GM21723 (cell line): ENCODE measurements at regions not wholly inside any gene's neighbourhood (a gene's known extent, or its start where the extent isn't known, plus 50 kb on each side); places are given as distances from the start of the nearest gene placed in this dataset.

Source experiments
- ATAC-seq: cut with Tn5 transposase; IDR thresholded peaks from one replicate; pipeline ENCODE4 v1.9.1; 2021; ENCODE audit warnings: mild to moderate bottlenecking, moderate library complexity; ENCODE audit not compliant: unreplicated experiment

DNA sequence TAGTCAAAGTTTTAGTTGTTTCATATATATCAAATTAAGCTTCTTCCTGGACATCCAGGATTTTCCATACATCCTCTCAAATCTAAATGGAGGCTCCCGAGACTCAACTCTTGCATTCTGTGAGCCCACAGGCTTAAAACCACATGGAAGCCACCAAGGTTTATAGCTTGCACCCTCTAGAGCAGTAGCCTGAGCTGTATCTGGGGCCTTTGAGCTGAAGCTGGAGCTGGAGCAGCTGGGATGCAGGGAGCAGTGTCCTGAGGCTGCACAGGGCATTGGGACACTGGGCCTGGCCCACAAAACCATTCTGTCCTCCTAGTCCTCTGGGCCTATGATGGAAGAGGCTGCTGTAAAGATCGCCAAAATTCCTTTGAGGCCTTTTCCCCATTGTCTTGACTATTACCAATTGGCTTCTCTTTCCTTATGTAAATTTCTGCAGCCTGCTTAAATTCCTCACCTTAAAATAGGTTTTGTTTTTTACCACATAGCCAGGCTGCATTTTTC is 151.0 kb downstream of the COX7C start:
- no peak for ATAC-seq

- ATAC-seq = no peak
Measured at GRCh38 chr5:86780018-86780417, 162.3 kb downstream of the COX7C start.

DNA sequence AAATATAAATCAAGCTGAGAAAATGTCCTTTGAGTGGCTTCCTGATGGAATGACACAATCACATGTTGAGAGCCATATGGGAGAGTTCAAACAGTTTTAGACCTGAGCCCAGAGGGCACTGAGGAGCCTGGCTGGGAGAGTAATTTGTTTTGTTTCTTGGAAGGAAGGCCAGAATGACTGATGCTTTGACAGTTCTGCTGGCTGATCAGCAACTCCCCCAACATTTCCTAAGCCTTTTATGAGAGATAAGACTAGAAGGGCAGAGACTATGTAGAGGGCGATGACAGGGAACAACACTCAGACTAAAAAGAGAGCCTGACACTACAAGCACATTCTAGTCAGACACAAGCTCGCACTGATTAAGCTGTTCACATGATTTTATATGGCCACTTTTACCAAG is 169.2 kb downstream of the COX7C start:
- ATAC-seq = no peak

DNA sequence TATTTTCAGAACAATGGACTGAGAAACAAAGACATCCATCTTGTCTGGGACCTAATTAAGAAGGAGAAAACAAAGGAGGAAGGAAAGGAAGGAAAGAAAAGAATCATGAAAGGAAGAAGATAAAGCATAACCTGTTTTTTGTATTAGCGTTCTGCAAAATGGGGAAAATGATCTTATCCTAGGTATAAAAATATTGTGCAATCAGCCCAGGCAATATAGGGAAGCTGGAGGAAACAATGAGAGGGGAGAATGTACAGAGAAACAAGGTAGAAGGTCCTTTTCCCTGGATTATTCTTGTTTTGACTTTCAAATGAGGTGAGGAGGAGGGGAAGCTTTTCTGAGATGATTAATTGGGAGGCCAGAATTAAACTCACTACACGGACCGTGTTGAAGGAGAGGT is 177.9 kb downstream of the COX7C start:
- no peak for ATAC-seq

DNA sequence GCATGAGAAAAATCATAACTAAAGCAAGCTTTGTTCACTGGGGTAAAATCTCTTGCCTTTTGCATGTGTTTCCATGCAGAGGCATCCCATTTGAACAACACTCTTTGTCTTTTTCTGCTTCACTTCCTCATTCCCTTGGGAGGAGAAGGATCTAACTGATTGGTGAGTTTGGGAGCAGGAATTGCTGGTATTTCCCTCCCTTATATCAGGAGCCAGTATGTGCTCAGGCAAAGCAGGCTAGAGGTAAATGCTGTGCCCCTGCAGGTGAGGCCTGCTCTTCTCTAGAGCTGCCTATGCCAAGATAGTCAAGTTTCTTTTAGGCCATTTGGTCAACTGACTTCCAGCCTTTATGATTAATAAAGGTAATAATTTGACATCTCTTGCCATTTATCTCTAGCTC is 179.9 kb downstream of the COX7C start:
- ATAC-seq = no peak

DNA sequence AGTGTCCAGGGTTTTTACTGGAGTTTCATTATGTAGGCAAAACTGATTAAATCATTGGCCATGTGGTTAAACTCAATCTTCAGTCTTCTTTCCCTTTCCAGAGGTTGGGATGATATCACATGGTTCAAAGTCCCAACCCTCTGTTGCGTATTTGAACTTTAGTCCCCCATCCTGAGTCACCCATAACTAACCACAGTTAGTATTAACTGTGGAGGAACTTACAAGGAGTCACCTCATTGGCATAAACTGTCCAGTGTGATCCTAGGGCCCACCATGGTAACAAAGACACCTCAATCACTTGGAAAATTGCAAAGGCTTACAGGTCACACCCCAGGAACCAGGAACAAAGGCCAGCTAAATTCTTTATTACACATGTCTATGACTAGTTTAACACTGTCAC is 188.5 kb downstream of the COX7C start:
- no peak for ATAC-seq

DNA sequence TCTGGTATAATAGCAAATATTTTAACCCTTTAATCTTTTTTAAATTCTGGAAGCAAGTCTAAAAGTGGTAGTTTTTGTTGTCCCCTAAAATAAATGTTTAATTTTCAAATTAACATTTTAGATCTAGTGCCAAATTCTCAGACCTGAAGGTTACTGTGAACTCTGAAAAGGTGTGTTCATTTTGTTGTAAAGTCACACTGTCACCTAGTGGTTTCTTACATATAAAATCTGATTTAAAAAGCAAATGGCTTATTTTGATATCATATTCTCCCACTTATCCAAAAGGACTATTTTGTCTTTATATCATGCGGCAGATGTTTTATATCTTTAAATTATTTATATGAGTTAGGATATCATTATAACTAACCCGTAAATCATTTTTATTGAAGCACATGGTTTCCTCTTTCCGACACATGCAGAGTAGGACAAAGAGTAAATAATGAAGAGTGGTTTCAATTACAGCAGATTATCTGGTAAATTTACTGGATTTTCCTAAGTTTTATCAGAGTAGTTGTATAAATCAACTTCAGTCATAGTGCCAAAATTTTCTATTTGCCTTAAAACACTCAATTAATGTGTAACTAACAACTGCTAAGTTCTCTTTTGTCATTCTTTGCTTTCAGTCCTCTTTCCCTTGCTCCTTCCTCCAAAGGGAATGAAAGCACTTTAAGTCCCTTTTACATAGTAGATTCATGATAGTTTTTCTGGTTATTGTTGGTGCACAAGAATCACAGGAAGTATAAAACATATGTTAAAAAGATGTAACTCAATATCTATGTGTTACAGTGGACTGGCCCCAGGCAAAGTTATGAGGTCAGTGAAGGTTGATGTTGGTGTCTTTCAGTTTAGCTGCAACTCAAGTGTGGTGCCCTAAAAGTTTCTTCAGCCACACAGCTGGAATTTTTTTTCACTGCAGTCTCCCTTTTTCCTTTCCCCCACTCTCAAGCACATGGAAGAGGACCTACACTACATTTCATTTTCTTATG is 189.6 kb downstream of the COX7C start:
- no peak for ATAC-seq

DNA sequence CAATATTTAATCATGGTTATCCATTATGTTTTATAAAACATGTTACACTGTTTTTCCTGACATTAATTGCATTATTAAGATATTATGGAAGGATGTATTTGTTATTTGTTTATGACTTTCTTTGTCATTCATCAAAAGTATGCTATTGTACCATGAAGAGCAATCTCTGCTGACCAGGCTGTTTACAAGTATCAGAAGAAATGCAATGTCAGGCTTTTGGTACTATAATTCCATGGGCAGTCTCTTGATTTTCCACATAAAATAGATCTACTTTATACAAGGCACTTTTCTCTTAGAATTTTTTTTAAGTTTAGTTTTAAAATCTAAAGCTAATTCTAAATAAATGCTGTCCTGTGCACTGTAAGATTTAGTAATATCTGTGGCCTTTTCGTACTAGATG is 196.6 kb downstream of the COX7C start:
- ATAC-seq = no peak

- no peak for ATAC-seq
Measured at GRCh38 chr5:86814907-86815306, 197.2 kb downstream of the COX7C start.

GRCh38 chr5:86824637-86825036 is 206.9 kb downstream of the COX7C start:
- ATAC-seq = no peak

DNA sequence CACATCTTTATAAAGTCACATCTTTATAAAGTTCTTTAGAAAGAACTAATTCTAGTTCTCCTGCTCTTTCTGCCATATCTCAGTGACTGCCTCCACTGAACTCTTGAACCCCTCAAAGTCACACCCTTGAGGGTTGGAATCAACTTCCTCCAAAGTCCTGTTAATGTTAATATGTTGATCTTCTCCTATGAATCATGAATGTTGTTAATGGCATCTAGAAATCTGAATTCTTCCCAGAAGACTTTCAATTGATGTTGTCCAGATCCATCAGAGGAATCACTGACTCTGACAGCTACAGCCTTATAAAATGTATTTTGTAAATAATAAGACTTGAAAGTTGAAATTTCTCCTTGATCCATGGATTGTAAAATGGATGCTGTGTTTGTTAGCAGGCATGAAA is 213.4 kb downstream of the COX7C start:
- no peak for ATAC-seq

- no peak for ATAC-seq
Measured at GRCh38 chr5:86833868-86834267, 216.1 kb downstream of the COX7C start.

DNA sequence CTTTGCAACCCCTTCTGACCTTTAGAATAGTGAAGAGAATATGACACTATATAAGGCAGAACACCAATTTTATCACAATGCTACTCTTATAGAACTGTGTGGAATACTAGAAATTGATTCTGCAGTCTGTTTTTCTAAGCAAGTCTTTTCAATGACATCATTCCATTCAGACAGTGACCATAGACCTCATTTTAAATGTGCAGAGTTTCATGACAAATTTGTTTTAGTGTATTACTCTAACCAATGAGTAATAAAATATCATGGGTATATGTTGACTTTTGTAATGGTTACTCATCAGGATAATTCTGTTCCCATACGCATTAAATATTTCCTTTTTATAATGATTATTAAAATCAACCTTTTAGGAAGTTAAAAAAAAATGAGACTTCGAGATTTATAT is 219.9 kb downstream of the COX7C start:
- no peak for ATAC-seq

GRCh38 chr5:86838083-86838482 is 220.3 kb downstream of the COX7C start:
- ATAC-seq = no peak

- ATAC-seq = no peak
Measured at GRCh38 chr5:86841000-86841644, 223.4 kb downstream of the COX7C start.

DNA sequence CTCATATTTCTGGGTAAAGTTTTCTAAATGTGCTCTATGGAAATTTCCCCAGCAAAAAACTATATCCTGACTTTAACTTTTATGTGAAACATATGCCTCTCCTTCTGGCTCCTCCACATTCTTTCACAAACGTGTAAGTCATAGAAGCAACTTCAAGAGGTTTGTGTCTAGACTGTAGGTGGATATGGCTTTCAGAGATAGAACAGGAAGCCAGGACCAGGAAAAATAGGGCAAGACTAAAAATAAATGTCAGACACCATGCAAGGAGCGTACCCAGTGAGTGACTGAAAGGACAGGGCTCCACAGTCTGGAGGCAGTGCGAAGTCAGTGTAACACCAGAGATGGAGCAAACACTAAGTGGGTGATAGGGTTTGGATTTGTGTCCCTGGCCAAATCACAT is 240.7 kb downstream of the COX7C start:
- no peak for ATAC-seq

- no peak for ATAC-seq
Measured at GRCh38 chr5:86861512-86861911, 243.8 kb downstream of the COX7C start.

- ATAC-seq = no peak
Measured at GRCh38 chr5:86862093-86862492, 244.4 kb downstream of the COX7C start.

GRCh38 chr5:86864051-86864450 is 246.3 kb downstream of the COX7C start:
- no peak for ATAC-seq

DNA sequence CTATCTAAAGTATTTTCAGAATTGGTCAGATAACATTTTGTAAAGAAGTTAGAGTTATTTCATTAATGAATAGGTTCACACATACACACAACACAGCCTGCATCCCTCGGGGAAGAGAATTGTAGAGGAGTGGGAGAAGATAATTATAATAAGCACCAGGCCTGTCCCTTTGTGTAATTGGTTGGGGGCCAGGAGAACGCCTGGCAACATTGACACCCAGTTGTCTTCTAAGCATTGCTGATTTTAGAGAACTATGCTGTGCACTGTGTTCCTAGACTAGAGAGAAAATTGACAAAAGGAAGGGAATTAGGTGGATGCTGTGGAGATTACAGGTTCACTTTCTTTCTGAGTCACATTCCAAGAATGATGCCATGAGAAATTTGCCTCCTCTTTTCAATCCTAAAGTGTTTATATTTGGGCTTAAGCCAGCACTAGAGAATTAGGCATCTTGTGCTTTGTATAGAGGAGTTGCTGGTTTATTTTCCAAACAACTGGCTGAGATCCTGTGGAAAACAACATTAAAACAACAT is 247.6 kb downstream of the COX7C start:
- no peak for ATAC-seq

- no peak for ATAC-seq
Measured at GRCh38 chr5:86866036-86866435, 248.3 kb downstream of the COX7C start.

DNA sequence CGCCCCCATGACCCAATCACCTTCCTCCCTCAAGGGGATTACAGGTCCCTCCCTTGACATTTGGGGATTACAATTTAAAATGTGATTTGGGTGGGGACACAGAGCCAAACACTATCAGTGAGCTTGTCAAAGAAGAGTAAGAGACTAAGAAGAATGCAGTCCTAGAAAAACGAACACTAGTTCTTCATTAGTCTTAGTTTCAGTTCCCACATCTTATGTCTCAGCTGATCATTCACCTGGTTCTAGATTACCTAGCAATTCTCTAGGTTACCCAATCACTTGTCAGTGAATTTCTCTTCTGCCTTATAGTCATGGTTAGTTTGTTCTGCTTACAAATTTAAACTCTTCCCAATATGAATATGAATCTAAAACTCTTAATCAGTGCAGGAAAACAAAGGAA is 251.5 kb downstream of the COX7C start:
- ATAC-seq = no peak
